Endothelial cell of umbilical vein (primary cell): ENCODE measurements at regions not wholly inside any gene's neighbourhood (a gene's known extent, or its start where the extent isn't known, plus 50 kb on each side); places are given as distances from the start of the nearest gene placed in this dataset.

Experiments
- GATA2 ChIP-seq: IDR thresholded peaks from 2 replicates; pipeline ENCODE4 v1.7.0; 2011; ENCODE audit warnings: low read depth, mild to moderate bottlenecking, moderate library complexity, mixed read lengths, low read length; ENCODE audit not compliant: insufficient read length, insufficient read depth
- TF ChIP-seq, protein P1 (sequence below), 2 donors: IDR thresholded peaks; 1 replicate in 1 of 2; 2 replicates in 1 of 2; pipeline ENCODE4 v1.5.1; 2011; ENCODE audit warnings: low read length in 2 of 2, mild to moderate bottlenecking in 2 of 2, moderate library complexity in 2 of 2, control low read depth in 1 of 2, inconsistent platforms in 1 of 2, low read depth in 1 of 2; ENCODE audit not compliant: insufficient read depth in 1 of 2; ENCODE audit errors: extremely low read depth in 1 of 2

DNA sequence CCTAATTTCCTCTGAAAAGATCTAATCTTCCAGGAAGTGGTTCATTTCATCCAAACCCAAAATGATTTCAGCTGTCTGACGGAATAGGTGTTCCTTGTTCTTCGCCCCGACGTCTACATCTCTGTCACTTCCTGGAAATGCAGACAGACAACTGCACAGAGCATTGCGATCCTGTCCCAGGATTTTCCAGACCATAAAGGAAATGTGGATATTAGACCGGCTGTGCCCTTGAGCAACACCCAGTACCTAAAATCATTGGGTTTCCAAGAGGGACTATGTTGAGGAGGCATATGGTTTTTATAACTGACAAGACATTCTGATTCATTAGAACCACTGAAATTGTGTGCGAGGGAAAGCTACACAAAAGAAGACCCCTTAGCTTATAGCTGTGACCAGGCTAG lies 74.2 kb downstream of the MSX2 start:
- TF ChIP-seq GATA2 = no peak
- TF ChIP-seq, protein P1, sequence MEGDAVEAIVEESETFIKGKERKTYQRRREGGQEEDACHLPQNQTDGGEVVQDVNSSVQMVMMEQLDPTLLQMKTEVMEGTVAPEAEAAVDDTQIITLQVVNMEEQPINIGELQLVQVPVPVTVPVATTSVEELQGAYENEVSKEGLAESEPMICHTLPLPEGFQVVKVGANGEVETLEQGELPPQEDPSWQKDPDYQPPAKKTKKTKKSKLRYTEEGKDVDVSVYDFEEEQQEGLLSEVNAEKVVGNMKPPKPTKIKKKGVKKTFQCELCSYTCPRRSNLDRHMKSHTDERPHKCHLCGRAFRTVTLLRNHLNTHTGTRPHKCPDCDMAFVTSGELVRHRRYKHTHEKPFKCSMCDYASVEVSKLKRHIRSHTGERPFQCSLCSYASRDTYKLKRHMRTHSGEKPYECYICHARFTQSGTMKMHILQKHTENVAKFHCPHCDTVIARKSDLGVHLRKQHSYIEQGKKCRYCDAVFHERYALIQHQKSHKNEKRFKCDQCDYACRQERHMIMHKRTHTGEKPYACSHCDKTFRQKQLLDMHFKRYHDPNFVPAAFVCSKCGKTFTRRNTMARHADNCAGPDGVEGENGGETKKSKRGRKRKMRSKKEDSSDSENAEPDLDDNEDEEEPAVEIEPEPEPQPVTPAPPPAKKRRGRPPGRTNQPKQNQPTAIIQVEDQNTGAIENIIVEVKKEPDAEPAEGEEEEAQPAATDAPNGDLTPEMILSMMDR (IDR thresholded peaks at IDR 0.05; ENCODE audit: extremely low read depth in 1 of 2, insufficient read depth in 1 of 2, low read depth in 1 of 2, low read length in 2 of 2) = no peak
